ENCODE measurements at regions not wholly inside any gene's neighbourhood (a gene's known extent, or its start where the extent isn't known, plus 50 kb on each side); places are given as distances from the start of the nearest gene placed in this dataset.

DNA sequence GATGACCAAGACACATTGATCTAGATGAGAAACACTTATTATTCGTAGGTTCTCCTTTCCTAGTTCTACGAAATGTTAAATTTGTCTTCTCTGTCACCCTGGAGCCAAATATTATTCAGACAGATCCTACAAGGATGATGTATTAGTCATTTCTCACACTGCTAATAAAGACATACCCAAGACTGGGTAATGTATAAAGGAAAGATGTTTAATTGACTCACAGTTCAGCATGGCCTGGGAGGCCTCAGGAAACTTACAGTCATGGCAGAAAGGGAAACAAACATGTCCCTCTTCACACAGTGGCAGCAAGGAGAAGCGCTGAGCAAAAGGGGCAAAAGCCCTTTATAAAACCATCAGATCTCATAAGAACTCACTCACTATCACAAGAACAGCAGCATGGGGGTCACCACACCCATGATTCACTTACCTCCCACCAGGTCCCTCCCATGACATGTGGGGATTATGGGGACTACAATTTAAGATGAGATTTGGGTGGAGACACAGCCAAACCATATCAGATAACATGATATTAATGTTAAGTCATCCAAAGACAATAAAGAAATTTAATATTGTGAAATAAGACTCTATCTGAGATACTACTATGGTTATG, 1248.8 kb upstream of the SLC10A2 start:
- DNase-seq (ENCODE audit: low read depth) = no peak

DNA sequence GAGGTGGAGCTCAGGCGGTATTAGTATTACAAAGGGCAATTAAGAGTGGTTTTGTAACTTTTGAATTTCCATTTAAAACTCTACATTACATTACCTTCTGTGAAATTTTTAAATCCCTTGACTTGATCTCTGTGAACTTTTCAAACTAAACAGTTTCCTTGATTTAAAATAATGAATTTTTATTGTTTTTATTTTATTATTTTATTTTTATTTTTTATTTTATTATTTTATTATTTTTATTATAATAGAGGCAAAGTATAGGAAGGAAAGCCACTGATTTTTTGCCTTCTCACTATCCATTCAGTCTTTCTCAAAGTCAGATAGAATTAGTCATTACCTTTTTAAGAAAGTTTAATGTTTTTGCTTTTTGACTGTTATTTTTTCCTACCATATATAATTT, 1248.1 kb upstream of the SLC10A2 start:
- DNase-seq (ENCODE audit: low read depth) = no peak

DNA sequence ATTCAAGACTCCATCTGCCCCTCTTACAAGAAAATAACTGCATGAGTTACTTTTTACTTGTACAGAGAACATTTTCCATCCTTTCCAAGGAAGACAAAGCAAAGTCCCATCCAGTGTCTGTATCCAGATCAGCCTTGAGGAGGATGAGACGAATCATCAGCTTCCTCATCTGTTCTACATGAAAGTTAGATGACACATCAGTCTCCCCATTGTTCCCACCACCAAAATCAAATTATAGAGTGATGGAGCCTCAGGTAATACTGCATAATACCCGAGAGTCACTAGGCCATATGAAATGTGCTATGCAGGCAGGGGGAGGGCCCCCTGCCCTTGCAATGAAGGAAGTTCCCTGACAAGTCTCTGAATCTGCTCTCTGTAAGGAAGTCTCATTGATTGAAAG, 1244.6 kb upstream of the SLC10A2 start:
- DNase-seq (ENCODE audit: low read depth) = no peak

DNA sequence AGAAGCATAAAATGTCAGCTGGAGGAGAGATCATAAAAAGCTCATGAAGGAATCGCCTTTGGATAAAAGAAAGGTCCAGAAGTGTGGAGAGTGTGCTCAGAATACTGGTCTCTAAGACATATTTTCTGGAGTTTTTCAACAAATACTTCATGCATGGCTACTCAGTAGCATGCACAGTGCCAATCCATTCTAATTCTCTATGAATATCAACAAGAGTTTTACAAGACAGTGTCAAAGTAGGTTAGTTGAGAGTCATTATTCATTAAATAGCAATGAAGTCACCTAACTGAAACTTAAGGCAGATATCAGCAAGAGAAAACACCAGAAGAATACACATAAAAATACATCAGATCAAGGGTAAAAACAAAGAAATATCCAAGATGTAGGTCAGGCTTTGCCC, 1243.2 kb upstream of the SLC10A2 start:
- no peak for DNase-seq (ENCODE audit: low read depth)

DNA sequence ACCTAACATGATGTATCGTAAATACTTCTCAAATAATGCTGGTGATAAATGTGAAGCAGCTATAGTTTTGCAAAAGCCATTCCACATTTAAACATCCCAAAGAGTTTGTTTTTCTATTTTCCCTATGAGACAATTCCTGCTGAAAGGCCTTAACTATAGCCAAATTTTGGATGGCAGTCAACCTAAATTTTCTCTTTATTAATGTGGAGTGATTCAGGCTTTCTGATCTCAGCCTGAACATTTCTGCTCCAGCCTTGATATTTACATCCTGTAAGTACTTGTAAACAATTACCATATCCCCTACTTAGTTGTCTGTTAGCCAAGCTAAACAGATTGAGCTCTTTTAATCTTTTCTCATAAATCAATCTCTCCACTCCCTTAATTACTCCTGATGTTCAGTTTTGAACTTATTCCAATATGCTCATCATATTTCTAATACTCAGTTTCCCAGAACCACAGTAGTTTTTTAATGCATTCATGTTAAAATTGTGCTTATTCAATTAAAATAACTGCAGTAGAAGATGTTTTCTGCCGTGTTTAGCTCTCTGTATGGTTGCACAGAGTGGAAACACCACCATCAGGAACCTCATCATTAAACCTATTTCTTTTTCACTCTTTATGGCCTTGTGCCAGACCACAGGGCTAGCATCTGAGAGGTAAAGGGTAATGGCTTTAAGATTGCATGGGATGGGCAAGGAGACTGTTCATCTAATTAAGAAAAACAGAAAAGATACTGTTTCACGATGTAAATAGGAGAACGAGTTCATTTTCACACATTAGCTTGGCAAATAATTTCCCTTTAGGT, 1235.2 kb upstream of the SLC10A2 start:
- no peak for DNase-seq (ENCODE audit: low read depth)

DNA sequence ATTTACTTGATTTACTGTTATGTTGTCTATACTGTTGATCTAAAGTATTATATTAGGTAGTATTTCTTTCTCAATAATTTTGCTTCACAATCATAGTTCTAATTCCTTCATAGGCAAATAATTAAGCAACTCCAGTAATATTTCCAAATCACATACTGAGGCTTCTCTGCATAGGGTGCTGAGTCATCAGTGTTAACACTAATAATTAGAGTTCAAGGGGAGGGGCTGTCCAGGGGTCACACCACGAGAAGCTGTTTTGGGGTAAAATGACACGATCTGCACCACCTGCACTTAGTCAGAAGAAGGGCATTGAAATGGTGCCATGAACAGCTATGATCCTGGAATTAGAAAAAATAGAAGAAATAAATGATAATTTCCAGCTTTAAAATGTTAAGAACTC, 1230.9 kb upstream of the SLC10A2 start:
- DNase-seq (ENCODE audit: low read depth) = no peak

DNA sequence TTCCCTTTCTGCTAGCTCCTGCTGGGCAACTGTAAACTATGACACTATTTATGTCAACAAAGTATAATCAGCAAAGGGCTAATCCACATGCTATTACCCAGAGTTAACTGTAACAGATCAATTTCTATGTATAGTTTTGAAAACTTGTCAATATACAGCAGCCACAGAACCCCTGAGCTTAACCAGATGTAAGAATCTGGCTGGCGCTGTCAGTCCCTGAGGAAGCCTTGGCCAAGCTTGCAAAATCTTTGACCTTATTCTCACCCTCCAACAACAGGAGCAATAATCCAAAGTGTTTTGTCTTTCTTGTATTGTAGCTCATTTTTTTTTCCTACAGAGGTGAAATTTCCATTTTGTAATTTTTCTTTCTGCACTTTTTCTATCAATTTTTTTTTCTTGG, 1230.1 kb upstream of the SLC10A2 start:
- DNase-seq (ENCODE audit: low read depth) = no peak

DNA sequence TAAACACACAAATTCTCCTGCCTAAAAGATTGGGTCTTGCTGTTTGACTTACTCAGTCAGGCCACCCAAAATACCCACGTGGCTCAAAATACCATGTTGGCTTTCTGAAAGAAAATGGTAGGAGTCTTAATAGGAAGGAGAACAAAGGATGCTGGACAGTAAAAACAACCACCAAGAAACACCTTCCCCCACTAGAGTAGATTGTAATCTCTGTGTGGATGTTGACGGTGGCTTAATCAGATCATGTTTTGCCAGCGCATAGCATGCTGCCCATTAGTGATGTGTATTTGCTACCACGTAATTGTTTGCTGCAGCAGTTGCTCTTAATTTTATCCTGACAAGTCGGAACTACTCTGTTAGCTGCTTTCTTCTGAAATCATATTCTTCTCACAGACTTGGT, 1229.3 kb upstream of the SLC10A2 start:
- no peak for DNase-seq (ENCODE audit: low read depth)

DNA sequence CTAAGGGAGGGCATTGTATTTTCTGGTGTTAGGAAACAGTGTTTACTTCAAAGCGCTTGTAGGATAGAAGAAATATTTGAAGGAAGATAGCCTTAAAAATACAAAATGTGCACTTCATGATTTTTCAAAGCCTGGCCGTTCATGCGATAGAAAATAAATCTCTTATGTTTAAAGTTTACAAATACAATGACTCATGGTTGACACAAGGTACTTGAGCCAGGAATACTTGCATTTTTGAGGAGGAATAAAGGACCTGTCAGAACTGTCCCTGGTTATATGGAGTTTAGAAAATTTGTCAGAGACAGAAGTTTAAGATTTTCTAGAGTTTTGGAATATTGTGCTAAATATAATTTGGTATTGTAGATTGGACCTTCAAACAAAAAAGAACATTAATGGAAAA, 1223.2 kb upstream of the SLC10A2 start:
- no peak for DNase-seq (ENCODE audit: low read depth)

DNA sequence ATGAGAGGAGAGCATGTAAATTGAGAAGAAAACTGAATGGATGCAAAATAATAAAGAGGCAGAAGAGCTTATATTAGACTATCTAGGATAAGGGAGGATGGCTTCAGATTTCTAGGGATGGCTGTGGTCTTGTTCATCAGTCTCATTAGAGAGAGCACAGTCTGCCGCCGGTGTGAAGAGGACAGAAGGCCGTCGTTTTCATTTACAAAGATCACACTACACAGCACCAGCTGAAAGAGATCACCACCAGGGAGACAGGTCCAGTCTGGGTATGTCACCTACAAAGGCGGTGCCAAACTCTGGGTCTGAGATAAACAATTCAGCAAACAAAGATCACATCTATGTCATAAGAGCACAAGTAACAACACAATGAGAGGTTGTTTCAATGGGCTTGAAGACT, 1222.3 kb upstream of the SLC10A2 start:
- DNase-seq (ENCODE audit: low read depth) = no peak

DNA sequence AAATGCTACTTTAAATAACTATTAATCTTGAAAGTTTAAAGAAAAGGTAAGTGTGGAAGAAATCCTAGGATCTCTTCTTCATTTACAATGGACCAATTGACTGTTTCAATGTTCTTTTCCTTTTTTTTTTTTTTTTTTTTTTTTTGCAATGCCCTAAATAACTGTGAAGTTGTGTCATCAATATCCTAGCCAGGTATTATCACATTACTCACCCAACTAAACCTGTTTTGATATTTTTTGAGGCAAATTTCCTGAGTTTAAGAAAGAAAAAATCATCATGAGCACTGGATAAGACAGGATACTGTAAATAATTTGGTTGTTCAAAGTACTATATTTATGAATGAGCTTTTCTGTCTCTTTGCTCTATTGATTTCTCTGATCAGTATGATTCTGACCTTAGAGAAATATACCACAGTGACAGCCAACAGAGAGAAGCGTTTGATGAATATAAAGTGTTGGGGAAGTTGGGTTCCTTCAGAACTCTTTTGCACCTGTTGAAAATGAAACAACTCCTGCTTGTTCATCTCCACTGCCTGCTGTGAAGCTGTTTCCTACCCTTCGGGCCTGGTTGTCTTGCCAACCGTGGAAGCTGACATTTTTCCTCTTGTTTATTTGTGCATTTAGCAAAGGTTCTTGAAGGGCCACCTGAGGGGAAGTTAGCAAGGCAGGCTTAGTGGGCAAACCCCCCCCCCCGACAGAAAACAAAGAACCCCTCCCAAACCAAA, 1220.5 kb upstream of the SLC10A2 start:
- DNase-seq (ENCODE audit: low read depth) = peak; percentile 10

DNA sequence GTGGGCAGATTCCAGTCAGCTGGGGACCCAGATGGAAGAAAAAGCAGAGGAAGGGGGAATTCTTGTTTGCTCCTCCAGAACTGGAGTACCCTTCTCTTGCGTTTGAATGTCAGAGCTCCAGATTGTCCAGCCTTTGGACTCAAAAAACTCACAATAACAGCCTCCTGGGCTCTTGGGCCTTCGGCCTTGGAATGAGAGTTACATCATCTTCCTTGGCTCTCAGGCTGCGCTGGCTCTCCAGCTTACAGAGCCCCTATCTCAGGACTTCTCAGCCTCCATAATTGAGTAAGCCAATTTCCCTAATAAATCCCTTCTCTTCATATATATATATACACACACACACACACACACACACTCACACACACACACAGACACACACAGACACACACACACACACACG, 1215.7 kb upstream of the SLC10A2 start:
- DNase-seq (ENCODE audit: low read depth) = no peak

DNA sequence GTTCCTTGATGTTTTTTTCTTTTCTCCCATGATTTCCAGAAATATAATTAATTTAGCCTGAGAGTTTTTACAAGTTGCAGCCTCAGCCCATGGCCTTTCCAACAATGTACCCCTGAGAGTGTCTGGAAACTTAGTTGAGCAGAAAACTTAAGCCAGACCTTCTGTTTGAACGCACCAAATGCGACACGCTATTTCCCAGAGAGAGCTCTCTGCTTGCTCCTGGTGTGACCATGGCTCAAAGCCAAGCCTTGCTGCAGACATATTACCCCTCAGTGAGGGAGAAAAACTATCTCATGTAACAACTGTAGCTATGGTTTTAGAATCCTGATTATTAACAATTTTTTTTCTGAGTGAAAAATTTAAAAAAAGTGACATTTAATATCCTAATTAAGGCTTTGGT, 1204.5 kb upstream of the SLC10A2 start:
- DNase-seq (ENCODE audit: low read depth) = no peak

DNA sequence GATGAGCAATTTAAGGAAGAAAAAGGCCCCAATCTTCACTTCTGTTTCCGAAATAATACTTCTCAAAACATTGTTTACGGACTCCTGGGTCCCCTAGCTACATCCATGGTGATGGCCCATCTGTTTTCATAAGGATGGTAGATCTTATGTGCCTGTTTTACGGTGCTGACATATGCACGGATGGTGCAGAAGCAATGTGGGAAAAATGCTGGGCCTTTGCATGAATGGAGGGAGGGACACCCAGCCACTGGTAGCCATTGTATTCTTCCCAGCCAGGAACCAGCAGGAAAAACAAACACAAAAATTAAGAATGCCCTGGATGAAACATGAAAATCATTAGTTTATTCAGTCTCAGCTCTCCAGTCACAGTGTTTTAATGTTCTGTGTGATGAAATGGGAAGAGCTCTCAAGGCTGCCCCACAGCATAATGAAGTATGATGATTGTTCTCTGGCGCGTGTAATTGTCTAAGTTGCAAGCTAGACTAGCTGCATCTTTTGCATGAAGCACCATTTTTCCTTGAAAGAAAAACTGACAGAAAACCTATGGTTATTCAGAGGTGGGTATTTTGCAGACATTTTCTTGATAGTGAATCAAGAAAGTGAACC, 1201.1 kb upstream of the SLC10A2 start:
- no peak for DNase-seq (ENCODE audit: low read depth)

DNA sequence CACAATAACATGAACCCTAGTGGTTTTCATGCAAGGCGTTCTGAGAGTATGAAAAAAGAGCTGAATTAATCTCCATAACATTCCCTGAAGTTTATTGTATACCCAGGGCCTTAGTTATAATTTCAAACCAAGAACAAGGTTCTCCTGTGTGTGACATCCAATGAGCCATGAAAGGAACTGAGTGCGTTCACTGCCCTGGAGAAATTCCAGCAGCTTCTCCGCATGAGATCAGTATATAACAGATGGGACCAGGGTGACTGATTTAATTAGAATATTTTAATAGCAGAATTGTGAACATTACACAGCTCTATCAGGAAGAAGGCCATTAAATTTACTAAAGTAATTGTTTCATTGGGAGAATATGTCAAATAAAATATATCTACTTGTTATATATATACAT, 1190.5 kb upstream of the SLC10A2 start:
- no peak for DNase-seq (ENCODE audit: low read depth)

DNA sequence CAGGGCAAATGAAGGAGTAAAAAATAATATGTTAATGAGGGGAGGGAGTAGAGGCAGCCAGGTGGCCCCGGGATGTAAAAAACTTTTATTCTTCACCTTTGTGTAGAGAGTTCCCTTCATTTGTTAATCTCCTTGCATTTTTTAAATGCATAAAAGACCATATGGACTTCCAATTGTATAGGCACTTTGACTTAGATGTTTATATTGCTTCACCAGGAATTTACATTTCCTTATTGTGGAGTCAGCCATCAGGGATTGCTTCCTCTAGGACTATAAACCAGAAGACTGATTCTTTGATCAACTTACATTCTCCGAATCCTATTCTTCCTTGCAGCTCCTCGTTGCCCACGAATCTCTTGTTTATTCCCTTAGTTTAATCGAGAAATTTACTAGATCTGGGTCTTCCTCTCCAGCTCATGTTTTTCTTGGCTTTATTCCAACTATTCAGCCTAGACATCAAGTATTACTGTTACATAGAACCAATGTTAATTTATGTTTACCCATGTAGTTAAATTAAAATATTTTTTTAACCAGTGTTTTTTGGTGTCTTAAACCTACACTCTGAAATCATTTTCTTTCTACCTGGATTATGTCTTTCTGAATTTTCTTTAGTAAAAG, 1187.0 kb upstream of the SLC10A2 start:
- no peak for DNase-seq (ENCODE audit: low read depth)

DNA sequence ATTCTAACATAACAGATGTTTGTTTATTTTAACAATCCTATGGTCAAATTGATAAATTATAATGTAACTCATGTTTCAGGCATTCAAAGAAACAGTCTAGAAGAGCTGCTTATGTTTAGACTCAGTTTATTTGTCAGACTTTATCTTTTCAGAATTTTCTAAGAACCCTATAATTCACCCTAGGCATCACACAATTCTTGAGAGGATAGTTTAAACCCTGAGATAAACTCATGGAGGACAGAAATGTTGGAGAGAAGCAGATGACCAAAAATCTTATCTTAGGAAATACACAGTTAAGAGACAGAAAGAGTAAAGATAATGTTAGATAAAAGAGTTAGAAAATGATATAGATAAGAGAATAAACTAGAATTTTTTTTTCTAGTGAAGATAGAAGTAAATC, 1185.7 kb upstream of the SLC10A2 start:
- no peak for DNase-seq (ENCODE audit: low read depth)

DNA sequence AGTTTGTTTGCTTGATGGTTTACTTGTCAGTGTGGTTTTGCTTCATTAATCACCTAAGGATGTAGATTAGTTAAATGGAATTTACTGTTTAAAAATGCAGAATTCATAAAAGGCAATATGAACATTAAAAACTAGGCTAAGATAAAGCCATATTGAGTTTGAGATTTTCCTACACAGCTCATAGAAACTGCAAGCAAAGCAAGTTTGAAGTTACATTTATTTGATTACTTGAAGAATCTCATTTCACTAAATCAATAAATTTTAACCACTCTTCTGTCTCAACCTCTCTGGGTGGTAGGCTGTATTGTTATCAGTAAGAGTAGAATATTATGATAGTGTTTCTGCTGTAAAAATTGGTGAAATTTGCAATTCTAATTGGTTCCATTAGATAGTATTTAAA, 1180.7 kb upstream of the SLC10A2 start:
- no peak for DNase-seq (ENCODE audit: low read depth)

DNA sequence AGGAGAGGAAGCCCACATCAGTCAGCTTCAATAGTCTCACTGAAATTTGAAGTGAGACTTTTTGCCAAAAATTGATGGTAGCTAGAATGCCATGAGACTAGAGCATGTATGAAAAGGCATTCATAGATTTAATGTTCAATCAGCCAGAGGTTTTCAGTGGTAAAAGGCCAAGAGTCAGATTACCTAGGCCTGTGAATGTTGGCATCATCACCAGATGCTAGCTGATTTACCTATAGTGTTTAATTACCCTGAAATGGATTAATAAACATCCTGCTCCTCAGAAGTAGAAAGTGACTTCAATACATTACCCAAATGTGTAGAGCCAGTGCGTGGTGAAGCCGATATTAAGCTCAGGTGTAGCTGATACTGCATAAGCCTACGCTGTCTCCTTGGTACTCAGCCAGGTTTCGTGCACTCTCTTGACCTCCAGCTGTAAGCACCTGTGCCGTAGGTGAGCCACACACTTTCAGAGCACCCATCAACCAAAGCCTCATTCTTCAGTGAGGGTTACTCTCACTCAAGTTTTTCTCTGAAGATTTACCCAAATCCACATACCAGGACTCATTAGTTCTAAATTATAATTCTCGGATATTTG, 1140.3 kb upstream of the SLC10A2 start:
- DNase-seq (ENCODE audit: low read depth) = no peak

DNA sequence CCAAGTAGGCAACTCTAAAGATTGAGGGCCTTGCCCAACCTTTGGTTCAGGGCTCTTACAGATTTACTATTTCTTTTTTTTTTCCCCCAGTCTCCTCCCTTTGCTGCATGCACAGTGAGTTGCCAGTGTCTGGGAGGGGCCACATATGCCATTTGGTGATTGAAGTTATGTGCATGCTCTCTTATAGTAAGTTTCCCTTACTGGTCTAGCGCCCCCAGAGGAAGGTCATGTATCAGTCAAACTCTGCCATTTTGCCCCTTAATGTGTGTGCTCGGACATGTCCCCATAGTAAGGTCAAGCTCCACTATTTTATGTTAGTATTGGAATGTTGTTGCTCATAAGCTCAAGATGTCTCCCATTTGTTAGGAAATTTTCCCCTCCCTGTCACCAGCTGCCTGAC, 1138.0 kb upstream of the SLC10A2 start:
- no peak for DNase-seq (ENCODE audit: low read depth)

DNA sequence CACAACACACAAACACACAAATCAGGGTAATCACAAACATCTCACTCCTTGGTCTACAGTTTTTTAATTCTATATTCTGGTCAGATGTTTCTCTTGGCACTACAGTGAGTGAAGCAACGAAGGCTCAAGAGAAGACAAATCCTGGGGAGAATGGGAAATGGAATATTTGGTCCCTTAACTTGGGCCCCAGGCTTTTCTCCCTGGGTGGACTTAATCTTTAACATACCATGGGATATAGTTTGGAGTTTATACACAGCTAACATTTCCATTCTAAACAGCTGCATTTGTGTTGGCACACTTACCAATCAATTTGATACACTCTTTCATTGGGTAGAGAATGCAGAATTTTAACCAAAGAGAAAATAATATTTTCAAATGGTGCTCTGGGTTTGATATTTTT, 1132.6 kb upstream of the SLC10A2 start:
- DNase-seq (ENCODE audit: low read depth) = no peak

All from myocyte (in vitro differentiated cells).